Small intestine (tissue), 7 donors: ENCODE measurements at regions not wholly inside any gene's neighbourhood (a gene's known extent, or its start where the extent isn't known, plus 50 kb on each side); places are given as distances from the start of the nearest gene placed in this dataset.

Experiments used
- DNase-seq, 2 donors: peaks; one replicate each; pipeline versions ENCODE4 v3.0.0 to v3.0.0-alpha.2; 2013
- FAIRE-seq: peaks from 2 replicates; lab custom pipeline; 2012; peaks lifted over from hg19 to GRCh38; lab: Jason Lieb, UNC
- H3K27ac ChIP-seq, 3 donors: one replicate each; pipeline ENCODE4 v1.5.1; 2013; ENCODE audit warnings: low read length in 2 of 3, mild to moderate bottlenecking in 2 of 3, control low read depth in 1 of 3, inconsistent platforms in 1 of 3, low read depth in 1 of 3, moderate library complexity in 1 of 3
- H3K27me3 ChIP-seq, 3 donors: one replicate each; pipeline ENCODE4 v1.6.1; 2013; ENCODE audit warnings: low read length in 3 of 3, inconsistent platforms in 1 of 3; ENCODE audit not compliant: control insufficient read depth in 3 of 3, insufficient read depth in 3 of 3
- H3K36me3 ChIP-seq, 3 donors: one replicate each; pipeline ENCODE4 v1.6.1; 2013; ENCODE audit warnings: low read length in 3 of 3, inconsistent platforms in 1 of 3, low read depth in 1 of 3, mild to moderate bottlenecking in 1 of 3, moderate library complexity in 1 of 3; ENCODE audit not compliant: control insufficient read depth in 3 of 3, insufficient read depth in 2 of 3
- H3K4me1 ChIP-seq, 3 donors: one replicate each; pipeline ENCODE4 v1.6.1; 2013; ENCODE audit warnings: low read length in 2 of 3, inconsistent platforms in 1 of 3, low read depth in 1 of 3, mild to moderate bottlenecking in 1 of 3, moderate library complexity in 1 of 3; ENCODE audit not compliant: control insufficient read depth in 3 of 3, insufficient read depth in 2 of 3
- H3K4me3 ChIP-seq, 3 donors: one replicate each; pipeline ENCODE4 v1.5.1; 2013; ENCODE audit warnings: low read length in 3 of 3, control low read depth in 1 of 3, inconsistent platforms in 1 of 3, low read depth in 1 of 3, mild to moderate bottlenecking in 1 of 3, moderate library complexity in 1 of 3
- H3K9me3 ChIP-seq, 2 donors: one replicate each; pipeline ENCODE4 v1.6.1; 2013; ENCODE audit warnings: low read depth in 1 of 2, low read length in 1 of 2; ENCODE audit not compliant: control insufficient read depth in 2 of 2, insufficient read depth in 1 of 2
- WGBS, 3 donors: extraction: QIAGEN DNeasy Blood & Tissue Kit; methylation state at CpG; one replicate each; pipeline ENCODE4 v1.1.7; 2013; 5-methylcytosine and 5-hydroxymethylcytosine counted together
- donor health status: healthy with polysubstance abuse.
- donor health status: control.
- donor health status: control.
- donor health status: Bipolar disorder and iron deficiency.
- donor health status: healthy.

DNA sequence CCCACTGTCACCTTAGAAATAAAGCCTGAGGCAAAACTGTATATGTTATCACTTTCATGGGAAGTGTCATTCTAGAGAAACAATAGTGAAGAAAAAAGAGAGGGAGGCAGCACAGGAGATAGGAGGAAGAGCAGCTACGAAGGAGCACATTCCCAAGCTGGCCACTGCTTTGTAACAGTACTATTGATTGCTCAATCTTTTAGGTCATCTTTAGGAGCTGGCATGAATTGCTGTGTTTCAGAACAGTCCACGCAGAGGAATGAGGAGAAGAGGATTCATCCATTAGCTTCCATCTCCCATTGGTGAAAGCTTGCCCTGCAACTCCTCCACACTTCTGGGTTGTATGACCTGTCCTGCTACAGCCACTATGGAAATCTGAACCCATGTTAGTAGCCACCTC is 372.5 kb upstream of the DDHD1 start:
- WGBS, 3 donors, result 63 to 87% (median 78%) methylated on average over 2 of the region's 2 CpGs
- H3K4me1 ChIP-seq, result no peaks in the 10 kb centered on the region
- no peaks in the 10 kb centered on the region for H3K9me3 ChIP-seq
- no peaks in the 10 kb centered on the region for H3K36me3 ChIP-seq
- DNase-seq (no peak), FAIRE-seq (no peak)
- peak overlapping the region in 1 of 3 donors; percentile 28 for H3K27ac ChIP-seq
- H3K27me3 ChIP-seq, result no peaks in the 10 kb centered on the region
- H3K4me3 ChIP-seq, result no peak overlapping the region

DNA sequence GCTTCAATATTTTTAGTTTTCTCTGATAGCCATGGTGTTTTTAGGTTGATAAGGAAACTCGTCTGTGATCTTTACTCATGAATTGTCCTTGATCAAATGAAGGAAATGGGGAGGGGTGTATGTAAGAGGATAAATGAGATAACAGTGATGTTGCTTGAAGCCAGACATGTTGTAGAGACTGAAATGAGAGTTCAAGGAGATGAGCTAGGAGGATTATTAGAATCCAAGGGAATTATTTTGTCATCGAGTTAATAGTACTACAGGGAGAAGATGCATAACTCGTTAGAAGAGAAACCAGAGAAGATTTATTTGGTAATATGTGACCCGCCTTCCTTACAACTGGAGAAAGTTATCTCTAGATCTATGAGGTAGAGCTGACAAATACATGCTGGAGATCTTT is 371.3 kb upstream of the DDHD1 start:
- DNase-seq (no peak), FAIRE-seq (no peak)
- Histone ChIP-seq H3K27ac (no peak overlapping the region), H3K27me3 (no peaks in the 10 kb centered on the region), H3K36me3 (no peaks in the 10 kb centered on the region), H3K4me3 (no peak overlapping the region), H3K4me1 (no peaks in the 10 kb centered on the region), H3K9me3 (no peaks in the 10 kb centered on the region)
- 71 to 76% (median 76%) methylated on average over 4 of the region's 4 CpGs for WGBS, 3 donors

GRCh38 chr14:53523226-53523625 is 370.1 kb upstream of the DDHD1 start:
- FAIRE-seq, result no peak
- no peaks in the 10 kb centered on the region for H3K36me3 ChIP-seq
- no peaks in the 10 kb centered on the region for H3K4me1 ChIP-seq
- no peak for DNase-seq
- H3K9me3 ChIP-seq, result no peaks in the 10 kb centered on the region
- H3K27ac ChIP-seq, result no peak overlapping the region
- WGBS, 3 donors, result 76 to 96% (median 92%) methylated on average over 3 of the region's 3 CpGs
- no peaks in the 10 kb centered on the region for H3K27me3 ChIP-seq
- H3K4me3 ChIP-seq, result no peak overlapping the region

DNA sequence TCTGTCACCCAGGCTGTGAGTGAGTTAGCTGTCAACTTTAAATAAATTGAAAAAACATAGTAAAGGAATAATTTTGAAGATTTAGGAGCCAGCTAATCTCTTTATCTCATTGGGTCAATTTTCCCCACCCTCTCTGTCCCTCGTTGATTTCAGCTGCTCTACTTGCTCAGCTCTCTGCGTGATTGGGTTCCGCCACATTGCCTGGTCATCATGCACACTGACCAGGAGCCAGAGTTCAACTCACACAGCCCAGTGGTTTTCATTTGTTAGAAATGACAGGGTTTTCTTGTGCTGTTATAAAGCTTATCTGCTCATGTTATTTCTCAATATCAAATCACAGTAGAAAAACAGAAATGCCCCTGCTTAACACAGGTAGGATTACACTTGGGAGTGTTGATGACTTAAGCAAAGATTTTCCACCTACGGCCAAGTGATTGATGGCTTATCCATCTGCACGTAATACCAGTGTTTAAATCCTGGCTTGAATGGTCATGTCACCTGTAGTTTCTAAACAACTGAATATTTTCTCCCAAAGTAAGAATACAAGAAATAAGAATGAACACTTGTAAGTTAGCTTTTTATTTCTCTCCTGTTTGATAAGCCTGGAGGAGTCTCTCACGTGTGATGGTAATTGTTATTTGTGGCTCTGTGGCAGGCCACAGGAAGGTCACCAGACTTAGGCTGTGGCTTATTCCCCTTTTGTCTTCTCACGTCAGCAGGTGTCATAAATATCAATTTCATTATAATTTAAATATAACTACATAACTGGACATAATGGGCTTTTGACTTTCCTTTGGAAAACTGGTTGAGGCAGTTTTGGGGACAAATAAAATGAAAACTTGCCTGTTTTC is 367.2 kb upstream of the DDHD1 start:
- FAIRE-seq, result no peak
- no peak overlapping the region for H3K4me3 ChIP-seq
- 70 to 75% (median 75%) methylated on average over 7 of the region's 7 CpGs for WGBS, 3 donors

DNA sequence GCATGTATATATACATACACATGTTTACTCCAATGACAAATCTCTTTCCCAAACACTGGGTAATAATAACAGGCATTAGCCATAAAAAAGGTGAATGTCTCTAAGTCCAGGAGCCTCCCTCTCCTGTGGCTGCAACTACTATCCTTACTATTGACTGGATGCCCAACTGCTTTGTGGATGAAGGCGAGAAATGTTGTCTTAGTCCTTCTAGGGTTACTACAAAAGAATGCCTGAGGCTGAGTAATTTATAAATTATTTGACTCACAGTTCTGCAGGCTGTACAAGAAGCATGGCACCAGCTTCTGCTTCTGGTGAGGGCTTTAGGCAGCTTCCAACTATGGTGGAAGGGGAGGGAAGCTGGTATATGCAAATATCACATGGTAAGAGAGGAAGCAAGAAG is 366.0 kb upstream of the DDHD1 start:
- H3K4me1 ChIP-seq, result no peaks in the 10 kb centered on the region

More for the DNA sequence above, 367.2 kb upstream of the DDHD1 start:
- DNase-seq, result no peak
- Histone ChIP-seq H3K27me3 (no peaks in the 10 kb centered on the region), H3K36me3 (no peaks in the 10 kb centered on the region), H3K9me3 (no peaks in the 10 kb centered on the region), H3K4me1 (no peaks in the 10 kb centered on the region), H3K27ac (no peak overlapping the region)

GRCh38 chr14:53517270-53517960 is 364.3 kb upstream of the DDHD1 start:
- DNase-seq, result no peak
- Histone ChIP-seq H3K4me3 (no peak overlapping the region), H3K27me3 (no peaks in the 10 kb centered on the region), H3K4me1 (no peaks in the 10 kb centered on the region), H3K9me3 (no peaks in the 10 kb centered on the region), H3K27ac (no peak overlapping the region), H3K36me3 (no peaks in the 10 kb centered on the region)
- no peak for FAIRE-seq
- WGBS, 3 donors, result 73 to 87% (median 81%) methylated on average over 2 of the region's 2 CpGs

More for the DNA sequence above, 366.0 kb upstream of the DDHD1 start:
- DNase-seq (no peak), FAIRE-seq (no peak)
- Histone ChIP-seq H3K9me3 (no peaks in the 10 kb centered on the region), H3K4me3 (no peak overlapping the region), H3K27ac (no peak overlapping the region), H3K36me3 (no peaks in the 10 kb centered on the region), H3K27me3 (no peaks in the 10 kb centered on the region)
- WGBS, 3 donors, result 92 to 95% (median 93%) methylated on average over 1 of the region's 1 CpG

DNA sequence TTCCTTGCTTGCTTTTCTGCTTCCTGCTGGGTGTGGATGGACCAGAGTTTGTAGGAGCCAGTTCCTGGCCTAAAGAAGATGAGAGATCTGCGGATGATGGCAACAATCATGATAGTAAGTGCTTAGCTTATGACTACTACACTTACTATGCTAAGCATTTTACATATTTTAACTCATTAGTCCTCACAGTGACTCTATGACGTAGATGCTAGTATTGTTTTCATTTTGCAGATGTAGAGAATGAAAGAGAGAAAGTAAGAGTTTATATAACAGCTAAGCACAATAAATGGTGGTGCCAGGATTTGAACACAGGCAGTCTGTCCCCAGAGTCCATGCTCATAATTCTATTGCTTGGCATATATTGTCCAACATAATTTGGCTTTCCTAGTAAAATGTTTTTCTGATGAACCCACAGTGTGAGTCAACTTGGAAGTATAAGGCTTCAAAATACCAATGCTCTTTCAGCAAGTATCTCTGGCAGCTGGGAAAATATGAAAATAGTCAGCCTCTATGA is 363.2 kb upstream of the DDHD1 start:
- no peaks in the 10 kb centered on the region for H3K36me3 ChIP-seq
- DNase-seq (no peak), FAIRE-seq (no peak)
- no peak overlapping the region for H3K27ac ChIP-seq
- no peaks in the 10 kb centered on the region for H3K27me3 ChIP-seq
- no peaks in the 10 kb centered on the region for H3K9me3 ChIP-seq
- no peaks in the 10 kb centered on the region for H3K4me1 ChIP-seq
- WGBS, 3 donors, result 76 to 80% (median 79%) methylated on average over 2 of the region's 2 CpGs
- no peak overlapping the region for H3K4me3 ChIP-seq

- FAIRE-seq, result no peak
- no peak overlapping the region for H3K4me3 ChIP-seq
- 57 to 78% (median 59%) methylated on average over 5 of the region's 5 CpGs for WGBS, 3 donors
Observed at GRCh38 chr14:53515276-53515675, 362.2 kb upstream of the DDHD1 start.

More at GRCh38 chr14:53515276-53515675, 362.2 kb upstream of the DDHD1 start:
- peak in 1 of 2 donors; percentile 8 for DNase-seq
- H3K27me3 ChIP-seq, result no peaks in the 10 kb centered on the region
- no peaks in the 10 kb centered on the region for H3K9me3 ChIP-seq
- H3K36me3 ChIP-seq, result no peaks in the 10 kb centered on the region
- H3K27ac ChIP-seq, result no peak overlapping the region
- H3K4me1 ChIP-seq, result no peaks in the 10 kb centered on the region
